ENCODE measurements at regions not wholly inside any gene's neighbourhood (a gene's known extent, or its start where the extent isn't known, plus 50 kb on each side); places are given as distances from the start of the nearest gene placed in this dataset.

GRCh38 chr18:24561369-24561965 lies 101.0 kb downstream of the HRH4 start:
- no TSS peak for BruUV-seq (replicated peaks)
- no peaks in the 10 kb centered on the region for H3K36me3 ChIP-seq (ENCODE audit: control insufficient read depth, insufficient read depth, low read length)
- ATAC-seq (no peak), DNase-seq (ENCODE audit: low read depth, low spot score) (no peak)
- no peak overlapping the region for H3K27ac ChIP-seq (ENCODE audit: low read length)
- no peaks in the 10 kb centered on the region for H3K4me1 ChIP-seq (ENCODE audit: control insufficient read depth, insufficient read depth, low read length)
- ChIA-PET POLR2A (no interaction called here), CTCF (no interaction called here)
- H3K27me3 ChIP-seq (ENCODE audit: control insufficient read depth, insufficient read depth, low read length) = peaks cover 6% of the 10 kb centered on the region
- no peak overlapping the region for H3K4me3 ChIP-seq (ENCODE audit: low read depth in 2 of 2, low read length in 2 of 2)
- intact Hi-C loops (cut with micrococcal nuclease; ENCODE audit: unreplicated experiment) (no loop called here), in situ Hi-C loops (cut with HindIII; ENCODE audit: low pct_unique_long_range_greater_than_20kb, low sequenced_read_pairs) (no loop called here)
- no peaks in the 10 kb centered on the region for H3K9me3 ChIP-seq (ENCODE audit: control insufficient read depth, insufficient read depth, low read depth, low read length)
- TF ChIP-seq REST (IDR thresholded peaks at IDR 0.05; ENCODE audit: insufficient read depth in 1 of 2, low read depth in 2 of 2, low read length in 1 of 2) (no peak), CTCF (IDR thresholded peaks at IDR 0.05) (no peak), POLR2AphosphoS5 (IDR thresholded peaks at IDR 0.05; ENCODE audit: low read depth, low read length) (no peak), SIN3A (IDR thresholded peaks at IDR 0.05; ENCODE audit: borderline replicate concordance, insufficient read depth, low read depth, low read length) (no peak), TCF7L2 (IDR thresholded peaks at IDR 0.05; ENCODE audit: low read depth, low read length) (no peak)

- no peaks in the 10 kb centered on the region for H3K9me3 ChIP-seq (ENCODE audit: control insufficient read depth, insufficient read depth, low read depth, low read length)
- ChIA-PET POLR2A (interaction anchor here (0.7 kb wide), 1 partner anchor 44 kb away, joined by 3 read pairs; no protein-coding TSS in a partner anchor), CTCF (no interaction called here)
- no peak overlapping the region for H3K4me3 ChIP-seq (ENCODE audit: low read depth in 2 of 2, low read length in 2 of 2)
- in situ Hi-C loops (cut with HindIII; ENCODE audit: low pct_unique_long_range_greater_than_20kb, low sequenced_read_pairs) (no loop called here), intact Hi-C loops (cut with micrococcal nuclease; ENCODE audit: unreplicated experiment) (no loop called here)
- H3K36me3 ChIP-seq (ENCODE audit: control insufficient read depth, insufficient read depth, low read length) = no peaks in the 10 kb centered on the region
- H3K27ac ChIP-seq (ENCODE audit: low read length) = no peak overlapping the region
- DNase-seq (ENCODE audit: low read depth, low spot score) (no peak), ATAC-seq (no peak)
- no peaks in the 10 kb centered on the region for H3K4me1 ChIP-seq (ENCODE audit: control insufficient read depth, insufficient read depth, low read length)
- no peak for TF ChIP-seq POLR2AphosphoS5 (IDR thresholded peaks at IDR 0.05; ENCODE audit: low read depth, low read length)
- no peak for TF ChIP-seq TCF7L2 (IDR thresholded peaks at IDR 0.05; ENCODE audit: low read depth, low read length)
- TF ChIP-seq REST (IDR thresholded peaks at IDR 0.05; ENCODE audit: insufficient read depth in 1 of 2, low read depth in 2 of 2, low read length in 1 of 2) = no peak
- TF ChIP-seq SIN3A (IDR thresholded peaks at IDR 0.05; ENCODE audit: borderline replicate concordance, insufficient read depth, low read depth, low read length) = no peak
- TF ChIP-seq CTCF (IDR thresholded peaks at IDR 0.05) = no peak
- H3K27me3 ChIP-seq (ENCODE audit: control insufficient read depth, insufficient read depth, low read length) = no peaks in the 10 kb centered on the region; the same call in none of the 2 replicates
- BruUV-seq (replicated peaks) = no TSS peak
Observed at GRCh38 chr18:24567199-24567598, 106.8 kb downstream of the HRH4 start.
